Liver (tissue), 8 donors: ENCODE measurements at regions not wholly inside any gene's neighbourhood (a gene's known extent, or its start where the extent isn't known, plus 50 kb on each side); places are given as distances from the start of the nearest gene placed in this dataset.

Source experiments
- DNase-seq: peaks from one replicate; pipeline ENCODE4 v3.0.0-alpha.2; 2017; ENCODE audit warnings: low spot score
- H3K27ac ChIP-seq, 2 donors: one replicate each; pipeline ENCODE4 v1.7.0; 2013; ENCODE audit warnings: inconsistent platforms in 2 of 2, low read length in 2 of 2, control low read depth in 1 of 2, low read depth in 1 of 2, mild to moderate bottlenecking in 1 of 2
- H3K27me3 ChIP-seq, 4 donors: one replicate each; pipeline versions ENCODE4 v1.6.1 to v1.7.0; 2013; ENCODE audit warnings: low read length in 3 of 4, inconsistent platforms in 1 of 4, mild to moderate bottlenecking in 1 of 4, moderate library complexity in 1 of 4; ENCODE audit not compliant: control insufficient read depth in 4 of 4, insufficient read depth in 4 of 4
- H3K36me3 ChIP-seq, 4 donors: one replicate each; pipeline versions ENCODE4 v1.6.1 to v1.7.0; 2013; ENCODE audit warnings: low read length in 3 of 4, mild to moderate bottlenecking in 3 of 4, low read depth in 1 of 4, moderate library complexity in 1 of 4; ENCODE audit not compliant: control insufficient read depth in 4 of 4, insufficient read depth in 3 of 4
- H3K4me1 ChIP-seq, 4 donors: one replicate each; pipeline versions ENCODE4 v1.6.1 to v1.7.0; 2013; ENCODE audit warnings: low read length in 3 of 4, mild to moderate bottlenecking in 3 of 4, moderate library complexity in 1 of 4; ENCODE audit not compliant: control insufficient read depth in 4 of 4, insufficient read depth in 4 of 4
- H3K4me3 ChIP-seq, 3 donors: one replicate each; pipeline versions ENCODE4 v1.6.1 to v1.7.0; 2013; ENCODE audit warnings: low read length in 3 of 3, control low read depth in 1 of 3, low read depth in 1 of 3, mild to moderate bottlenecking in 1 of 3
- H3K9ac ChIP-seq, 2 donors: one replicate each; pipeline ENCODE4 v1.7.0; 2013; ENCODE audit warnings: low read length in 2 of 2, mild to moderate bottlenecking in 2 of 2, moderate library complexity in 2 of 2, control low read depth in 1 of 2, low read depth in 1 of 2
- H3K9me3 ChIP-seq, 4 donors: one replicate each; pipeline versions ENCODE4 v1.6.1 to v1.7.0; 2013; ENCODE audit warnings: low read length in 3 of 4; ENCODE audit not compliant: control insufficient read depth in 4 of 4
- EGR1 ChIP-seq, 2 donors: IDR thresholded peaks; 2 replicates each; pipeline ENCODE4 v1.6.1; 2016 to 2018; ENCODE audit warnings: antibody characterized with exemption in 2 of 2, low read depth in 2 of 2
- FOXA1 ChIP-seq: IDR thresholded peaks from 2 replicates; pipeline ENCODE4 v1.6.1; 2016; ENCODE audit warnings: antibody characterized with exemption
- FOXA2 ChIP-seq: IDR thresholded peaks from 2 replicates; pipeline ENCODE4 v1.6.1; 2016; ENCODE audit warnings: antibody characterized with exemption
- GABPA ChIP-seq, 2 donors: IDR thresholded peaks in 1 of 2; conservative IDR thresholded peaks in 1 of 2; 2 replicates each; pipeline ENCODE4 v1.6.1; 2016; ENCODE audit warnings: antibody characterized with exemption in 2 of 2, mild to moderate bottlenecking in 1 of 2, moderate library complexity in 1 of 2
- HNF4G ChIP-seq: IDR thresholded peaks from 2 replicates; pipeline ENCODE4 v1.6.1; 2016; ENCODE audit warnings: antibody characterized with exemption
- JUND ChIP-seq, 2 donors: IDR thresholded peaks; 2 replicates each; pipeline ENCODE4 v1.6.1; 2016; ENCODE audit warnings: antibody characterized with exemption in 2 of 2
- NR2F2 ChIP-seq: IDR thresholded peaks from 2 replicates; pipeline ENCODE4 v1.6.1; 2016; ENCODE audit warnings: antibody characterized with exemption
- RAD21 ChIP-seq, 2 donors: IDR thresholded peaks; 2 replicates each; pipeline ENCODE4 v1.6.1; 2016; ENCODE audit warnings: antibody characterized with exemption in 2 of 2, mild to moderate bottlenecking in 2 of 2
- REST ChIP-seq: IDR thresholded peaks from 2 replicates; pipeline ENCODE4 v1.6.1; 2016; ENCODE audit warnings: antibody characterized with exemption, mild to moderate bottlenecking
- RXRA ChIP-seq, 2 donors: IDR thresholded peaks; 2 replicates each; pipeline ENCODE4 v1.6.1; 2017 to 2018; ENCODE audit warnings: antibody characterized with exemption in 2 of 2, mild to moderate bottlenecking in 1 of 2
- SP1 ChIP-seq: IDR thresholded peaks from 2 replicates; pipeline ENCODE4 v1.6.1; 2018; ENCODE audit warnings: antibody characterized with exemption, mild to moderate bottlenecking
- YY1 ChIP-seq: IDR thresholded peaks from 2 replicates; pipeline ENCODE4 v1.6.1; 2016; ENCODE audit warnings: antibody characterized with exemption, mild to moderate bottlenecking
- ZBTB33 ChIP-seq: IDR thresholded peaks from 2 replicates; pipeline ENCODE4 v1.6.1; 2016; ENCODE audit warnings: antibody characterized with exemption
- WGBS: extraction: QIAGEN DNeasy Blood & Tissue Kit; methylation state at CpG from one replicate; pipeline ENCODE4 v1.1.7; 2013; 5-methylcytosine and 5-hydroxymethylcytosine counted together
- TF ChIP-seq, protein P1 (sequence below): fragments of 150-350 bp; IDR thresholded peaks from 2 replicates; pipeline ENCODE4 v1.5.1; 2017; ENCODE audit warnings: improper control_type of control experiment, low read depth, low read length; ENCODE audit not compliant: missing input control
- donor health status: healthy.
- donor health status: healthy.
- donor health status: healthy.
- donor health status: healthy.
- donor health status: healthy.

DNA sequence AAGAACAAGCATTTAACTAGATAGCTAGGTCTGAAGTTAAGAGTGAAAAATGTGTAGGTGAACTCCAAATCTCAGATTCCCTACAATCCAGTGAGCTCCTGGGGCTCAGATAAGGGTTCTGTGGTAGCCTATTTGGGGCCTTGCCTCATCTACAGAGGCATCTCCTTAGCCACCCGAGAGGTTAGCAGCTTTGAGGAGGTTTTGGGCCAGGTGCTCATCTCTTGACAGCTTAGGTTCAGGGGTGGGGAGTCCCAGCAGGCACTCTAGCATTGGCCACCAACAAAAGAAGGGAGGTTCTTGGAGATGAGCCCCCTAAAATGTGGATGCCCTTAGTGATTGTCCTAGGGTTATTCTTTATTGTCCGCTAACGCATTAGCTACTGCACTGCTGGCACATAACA is 184.4 kb upstream of the B3GAT1 start:
- 92% methylated on average over 3 of the region's 3 CpGs for WGBS
- Histone ChIP-seq H3K36me3 (no peaks in the 10 kb centered on the region), H3K27ac (no peak overlapping the region), H3K9ac (no peak overlapping the region), H3K4me3 (no peak overlapping the region), H3K4me1 (no peaks in the 10 kb centered on the region), H3K27me3 (no peaks in the 10 kb centered on the region), H3K9me3 (peaks cover 0 to 2% (median 0%) of the 10 kb centered on the region in 4 donors)
- peak; percentile 19 for DNase-seq
- TF ChIP-seq ZBTB33 (no peak), JUND (IDR thresholded peaks at IDR 0.05) (no peak), RAD21 (IDR thresholded peaks at IDR 0.05) (no peak), YY1 (no peak), EGR1 (IDR thresholded peaks at IDR 0.05; ENCODE audit: low read depth in 2 of 2) (no peak), FOXA2 (no peak), NR2F2 (no peak), HNF4G (no peak), GABPA (IDR thresholded peaks at IDR 0.05 in 1 of 2, conservative IDR thresholded peaks at IDR 0.05 in 1 of 2) (no peak), RXRA (IDR thresholded peaks at IDR 0.05) (no peak), REST (no peak), FOXA1 (no peak), SP1 (no peak)

DNA sequence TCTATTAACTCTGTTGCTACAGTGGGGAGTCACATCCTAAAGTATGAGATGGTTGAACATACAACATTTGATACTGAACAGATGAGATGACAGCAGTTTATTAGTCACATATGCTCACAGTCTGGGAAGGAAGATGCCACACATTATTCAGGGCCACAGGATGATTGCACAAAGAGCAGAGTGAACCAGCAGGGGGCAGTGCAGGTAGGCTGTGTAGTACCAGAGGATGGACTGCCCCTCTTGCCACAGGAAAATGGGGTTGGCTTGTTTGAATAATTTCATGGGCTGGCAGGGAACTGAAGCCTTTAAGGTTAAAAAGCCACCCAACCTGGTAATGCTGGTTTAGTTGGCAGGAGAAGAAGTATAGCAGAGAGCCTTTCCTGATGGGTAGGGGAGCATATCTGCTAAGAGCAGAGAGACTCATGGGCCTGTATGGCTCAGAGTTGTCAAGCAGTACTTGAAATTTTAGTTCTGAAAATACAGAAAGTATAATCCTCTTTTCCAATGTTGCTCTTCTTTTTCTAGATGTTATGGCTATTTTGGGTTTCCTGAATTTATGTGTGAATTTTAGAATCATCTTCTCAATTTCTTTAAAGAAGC is 180.4 kb upstream of the B3GAT1 start:
- peak; percentile 43 for DNase-seq
- no peaks in the 10 kb centered on the region for H3K4me1 ChIP-seq
- TF ChIP-seq, protein P1, sequence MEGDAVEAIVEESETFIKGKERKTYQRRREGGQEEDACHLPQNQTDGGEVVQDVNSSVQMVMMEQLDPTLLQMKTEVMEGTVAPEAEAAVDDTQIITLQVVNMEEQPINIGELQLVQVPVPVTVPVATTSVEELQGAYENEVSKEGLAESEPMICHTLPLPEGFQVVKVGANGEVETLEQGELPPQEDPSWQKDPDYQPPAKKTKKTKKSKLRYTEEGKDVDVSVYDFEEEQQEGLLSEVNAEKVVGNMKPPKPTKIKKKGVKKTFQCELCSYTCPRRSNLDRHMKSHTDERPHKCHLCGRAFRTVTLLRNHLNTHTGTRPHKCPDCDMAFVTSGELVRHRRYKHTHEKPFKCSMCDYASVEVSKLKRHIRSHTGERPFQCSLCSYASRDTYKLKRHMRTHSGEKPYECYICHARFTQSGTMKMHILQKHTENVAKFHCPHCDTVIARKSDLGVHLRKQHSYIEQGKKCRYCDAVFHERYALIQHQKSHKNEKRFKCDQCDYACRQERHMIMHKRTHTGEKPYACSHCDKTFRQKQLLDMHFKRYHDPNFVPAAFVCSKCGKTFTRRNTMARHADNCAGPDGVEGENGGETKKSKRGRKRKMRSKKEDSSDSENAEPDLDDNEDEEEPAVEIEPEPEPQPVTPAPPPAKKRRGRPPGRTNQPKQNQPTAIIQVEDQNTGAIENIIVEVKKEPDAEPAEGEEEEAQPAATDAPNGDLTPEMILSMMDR, result peak; percentile 55
- peak; percentile 52 to 84 for TF ChIP-seq RAD21 (IDR thresholded peaks at IDR 0.05)
- TF ChIP-seq FOXA2, result no peak
- H3K9me3 ChIP-seq, result peaks cover 0 to 2% (median 0%) of the 10 kb centered on the region in 4 donors
- no peak overlapping the region for H3K9ac ChIP-seq
- no peaks in the 10 kb centered on the region for H3K36me3 ChIP-seq
- peaks cover 0 to 3% (median 0%) of the 10 kb centered on the region in 4 donors for H3K27me3 ChIP-seq
- H3K4me3 ChIP-seq, result no peak overlapping the region
- H3K27ac ChIP-seq, result no peak overlapping the region
